ENCODE measurements at regions not wholly inside any gene's neighbourhood (a gene's known extent, or its start where the extent isn't known, plus 50 kb on each side); places are given as distances from the start of the nearest gene placed in this dataset.
"Not testable (repeated sequence)": the region's sequence is repeated elsewhere in the genome, so short reads cannot be mapped to it uniquely, and the experiment has no call there.

GRCh38 chr3:195669310-195669709, 51.5 kb upstream of the MUC20 start:
- not testable (repeated sequence) for DNase-seq (ENCODE audit: low read depth in 2 of 2)

DNA sequence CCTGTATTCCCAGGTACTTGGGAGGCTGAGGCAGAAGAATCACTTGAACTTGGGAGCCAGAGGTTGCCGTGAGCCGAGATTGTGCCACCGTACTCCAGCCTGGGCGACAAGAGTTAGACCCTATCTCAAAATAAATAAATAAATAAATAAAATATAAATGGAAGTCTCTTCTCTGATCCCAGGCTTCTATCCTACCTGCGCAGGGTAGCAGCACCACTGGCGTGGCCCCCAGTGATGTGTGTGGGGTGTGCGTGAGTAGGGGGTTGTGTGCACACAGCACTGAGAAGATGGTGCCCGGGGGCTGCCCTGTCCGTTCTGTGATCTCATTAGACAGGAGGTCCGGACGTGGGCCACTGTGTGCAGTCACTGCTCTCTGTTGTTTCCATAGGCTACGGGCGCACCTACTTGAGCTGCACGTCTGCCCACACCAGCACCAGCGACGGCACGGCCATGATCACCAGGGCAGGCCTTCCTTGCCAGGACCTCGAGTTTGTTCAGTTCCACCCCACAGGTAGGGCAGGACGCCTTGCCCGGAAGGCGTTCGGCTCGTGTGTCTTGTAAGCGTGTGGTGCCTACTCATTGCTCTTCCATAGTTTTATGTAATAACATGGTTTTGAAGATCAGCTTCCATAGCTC, 52.5 kb upstream of the MUC20 start:
- DNase-seq (ENCODE audit: low read depth in 2 of 2): not testable (repeated sequence)

GRCh38 chr3:195665311-195665710, 55.5 kb upstream of the MUC20 start:
- not testable (repeated sequence) for DNase-seq (ENCODE audit: low read depth in 2 of 2)

GRCh38 chr3:195664131-195664530, 56.6 kb upstream of the MUC20 start:
- DNase-seq (ENCODE audit: low read depth in 2 of 2): not testable (repeated sequence)

GRCh38 chr3:195659136-195659533, 61.6 kb upstream of the MUC20 start:
- DNase-seq (ENCODE audit: low read depth in 2 of 2): not testable (repeated sequence)

- DNase-seq (ENCODE audit: low read depth in 2 of 2): not testable (repeated sequence)
Measured at GRCh38 chr3:195658381-195659135, 62.2 kb upstream of the MUC20 start.

GRCh38 chr3:195657475-195658372, 63.1 kb upstream of the MUC20 start:
- peak; percentile 54 to 83 for DNase-seq (ENCODE audit: low read depth in 2 of 2)

DNA sequence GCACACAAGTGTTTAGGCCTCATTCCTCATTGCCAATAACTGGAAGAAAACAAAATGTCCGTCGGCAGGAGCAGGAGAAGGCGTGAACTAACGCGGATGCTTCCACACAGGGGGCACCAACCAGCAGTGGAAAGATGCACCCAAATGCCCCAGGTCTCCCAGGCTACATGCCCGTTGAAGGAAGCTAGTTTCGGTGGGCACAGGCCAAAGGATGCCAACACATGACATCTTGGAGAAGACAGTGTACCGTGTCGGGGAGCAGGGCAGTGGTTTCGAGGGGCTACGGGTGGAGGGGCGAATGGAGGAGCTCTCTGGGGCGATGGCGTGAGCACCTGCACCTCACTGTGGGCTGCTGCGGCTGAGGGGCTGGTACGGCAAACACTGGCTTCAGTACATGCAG, 64.7 kb upstream of the MUC20 start:
- DNase-seq (ENCODE audit: low read depth in 2 of 2): not testable (repeated sequence)

GRCh38 chr3:195654746-195655145, 66.0 kb upstream of the MUC20 start:
- not testable (repeated sequence) for DNase-seq (ENCODE audit: low read depth in 2 of 2)

DNA sequence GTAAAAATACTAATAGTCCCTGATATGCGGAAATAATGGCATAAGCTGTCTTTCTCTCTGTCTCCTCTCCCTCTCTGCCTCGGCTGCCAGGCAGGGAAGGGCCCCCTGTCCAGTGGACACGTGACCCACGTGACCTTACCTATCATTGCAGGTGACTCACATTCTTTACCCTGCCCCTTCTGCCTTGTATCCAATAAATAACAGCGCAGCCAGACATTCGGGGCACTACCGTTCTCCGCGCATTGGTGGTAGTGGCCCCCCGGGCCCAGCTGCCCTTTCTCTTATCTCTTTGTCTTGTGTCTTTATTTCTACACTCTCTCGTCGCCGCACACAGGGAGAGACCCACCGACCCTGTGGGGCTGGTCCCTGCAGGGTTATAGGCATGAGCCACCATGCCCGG, 66.6 kb upstream of the MUC20 start:
- not testable (repeated sequence) for DNase-seq (ENCODE audit: low read depth in 2 of 2)

GRCh38 chr3:195653641-195654040, 67.1 kb upstream of the MUC20 start:
- not testable (repeated sequence) for DNase-seq (ENCODE audit: low read depth in 2 of 2)

DNA sequence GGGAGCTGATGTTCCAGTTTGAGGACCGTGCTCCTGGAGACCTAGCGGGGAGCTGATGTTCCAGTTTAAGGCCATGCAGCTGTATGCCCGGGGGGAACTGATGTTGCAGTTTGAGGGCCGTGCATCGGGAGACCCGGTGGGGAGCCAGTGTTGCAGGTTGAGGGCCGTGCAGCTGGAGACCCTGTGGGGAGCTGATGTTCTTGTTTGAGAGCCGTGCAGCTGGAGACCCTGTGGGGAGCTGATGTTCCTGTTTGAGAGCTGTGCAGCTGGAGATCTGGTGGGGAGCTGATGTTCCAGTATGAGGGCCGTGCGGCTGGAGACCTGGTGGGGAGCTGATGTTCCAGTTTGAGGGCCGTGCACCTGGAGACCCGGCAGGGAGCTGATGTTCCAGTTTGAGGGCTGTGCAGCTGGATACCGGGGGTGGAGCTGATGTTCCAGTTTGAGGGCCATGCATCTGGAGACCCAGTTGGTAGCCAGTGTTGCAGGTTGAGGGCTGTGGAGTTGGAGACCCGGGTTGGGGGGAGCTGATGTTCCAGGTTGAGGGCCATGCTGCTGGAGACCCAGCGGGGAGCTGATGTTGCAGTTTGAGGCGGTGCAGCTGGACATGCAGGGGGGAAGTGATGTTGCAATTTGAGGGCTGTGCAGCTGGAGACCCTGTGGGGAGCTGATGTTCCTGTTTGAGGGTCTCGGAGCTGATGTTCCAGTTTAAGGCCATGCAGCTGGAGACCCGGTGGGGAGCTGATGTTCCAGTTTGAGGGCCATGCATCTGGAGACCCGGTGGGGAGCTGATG, 64.4 kb upstream of the APOD start:
- not testable (repeated sequence) for DNase-seq (ENCODE audit: low read depth in 2 of 2)

DNA sequence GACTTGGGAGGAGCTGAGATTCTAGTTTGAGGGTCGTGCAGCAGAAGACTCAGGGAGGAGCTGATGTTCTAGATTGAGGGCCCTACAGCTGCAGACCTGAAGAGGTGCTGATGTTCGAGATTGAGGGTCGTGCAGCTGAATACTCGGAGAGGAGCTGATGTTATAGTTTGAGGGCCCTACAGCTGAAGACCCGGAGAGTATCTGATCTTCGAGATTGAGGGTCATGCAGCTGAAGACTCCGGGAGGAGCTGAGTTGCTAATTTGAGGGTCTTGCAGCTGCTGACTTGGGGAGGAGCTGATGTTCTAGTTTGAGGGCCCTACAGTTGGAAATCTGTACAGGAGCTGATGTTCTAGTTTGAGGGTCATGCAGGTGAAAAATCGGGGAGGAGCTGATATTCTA, 62.1 kb upstream of the APOD start:
- not testable (repeated sequence) for DNase-seq (ENCODE audit: low read depth in 2 of 2)

GRCh38 chr3:195643245-195643644, 59.5 kb upstream of the APOD start:
- not testable (repeated sequence) for DNase-seq (ENCODE audit: low read depth in 2 of 2)

- not testable (repeated sequence) for DNase-seq (ENCODE audit: low read depth in 2 of 2)
Measured at GRCh38 chr3:195642311-195642710, 58.6 kb upstream of the APOD start.

DNA sequence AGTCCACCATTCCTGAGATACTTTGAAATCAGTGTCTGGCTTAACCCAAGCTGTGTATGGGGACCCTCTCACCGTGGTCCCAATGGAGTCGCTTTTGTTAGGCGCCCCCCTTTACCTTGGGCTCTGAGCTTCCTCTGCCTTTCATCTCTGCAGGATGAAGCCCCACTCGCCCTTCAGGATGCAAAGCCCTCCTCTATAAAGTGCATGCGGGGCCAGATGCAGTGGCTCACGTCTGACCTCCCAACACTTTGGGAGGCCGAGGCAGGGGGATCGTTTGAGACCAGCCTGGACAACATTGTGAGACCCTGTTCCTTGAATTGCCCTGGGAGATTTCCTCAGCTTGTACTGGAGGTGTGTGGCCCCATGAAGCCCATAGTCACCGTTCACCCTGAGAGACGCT, 54.7 kb upstream of the APOD start:
- not testable (repeated sequence) for DNase-seq (ENCODE audit: low read depth in 2 of 2)

- not testable (repeated sequence) for DNase-seq (ENCODE audit: low read depth in 2 of 2)
Measured at GRCh38 chr3:195637473-195638233, 53.9 kb upstream of the APOD start.

- DNase-seq (ENCODE audit: low read depth in 2 of 2): not testable (repeated sequence)
Measured at GRCh38 chr3:195637011-195637410, 53.3 kb upstream of the APOD start.

GRCh38 chr3:195635898-195636685, 52.4 kb upstream of the APOD start:
- not testable (repeated sequence) for DNase-seq (ENCODE audit: low read depth in 2 of 2)
